ENCODE measurements at regions not wholly inside any gene's neighbourhood (a gene's known extent, or its start where the extent isn't known, plus 50 kb on each side); places are given as distances from the start of the nearest gene placed in this dataset.

- no peak for TF ChIP-seq CTCF (IDR thresholded peaks at IDR 0.05)
- TF ChIP-seq POLR2AphosphoS5 (IDR thresholded peaks at IDR 0.05; ENCODE audit: low read depth, low read length), result no peak
- TF ChIP-seq REST (IDR thresholded peaks at IDR 0.05; ENCODE audit: insufficient read depth in 1 of 2, low read depth in 2 of 2, low read length in 1 of 2), result no peak
- TF ChIP-seq TCF7L2 (IDR thresholded peaks at IDR 0.05; ENCODE audit: low read depth, low read length), result no peak
- no peak for TF ChIP-seq SIN3A (IDR thresholded peaks at IDR 0.05; ENCODE audit: borderline replicate concordance, insufficient read depth, low read depth, low read length)
Observed at GRCh38 chr9:85334228-85334627, 407.5 kb downstream of the AGTPBP1 start.
